ENCODE measurements at regions not wholly inside any gene's neighbourhood (a gene's known extent, or its start where the extent isn't known, plus 50 kb on each side); places are given as distances from the start of the nearest gene placed in this dataset.

DNA sequence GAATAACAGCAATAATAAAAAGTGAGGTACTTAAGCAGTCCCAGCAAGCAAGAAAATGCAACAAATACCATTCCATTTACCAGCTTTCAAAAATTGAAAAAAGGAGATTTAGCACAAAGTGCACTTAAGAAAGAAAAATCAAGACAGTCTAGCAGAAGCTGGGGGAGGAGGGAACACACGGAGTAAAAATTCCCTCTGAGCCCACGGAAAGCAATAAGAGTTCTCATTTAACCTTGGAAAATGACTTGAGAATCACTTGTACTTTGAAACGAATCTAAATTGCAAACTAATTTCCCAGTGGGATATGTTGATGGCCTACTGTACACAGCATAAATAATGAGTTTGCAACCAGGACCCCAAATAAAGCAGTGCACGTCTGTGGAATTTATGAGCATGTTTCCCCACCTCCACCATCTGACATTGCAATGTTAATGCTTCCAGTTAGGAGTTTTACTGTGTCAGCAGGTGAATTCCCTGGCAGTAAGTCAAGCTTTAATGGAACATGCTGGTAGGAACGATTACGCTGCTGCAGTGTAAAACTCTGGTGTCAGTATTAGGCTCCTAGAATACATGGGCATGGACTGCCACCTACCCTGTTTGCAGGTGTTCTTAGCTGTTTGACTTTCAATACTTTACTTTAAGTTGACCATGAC lies 386.8 kb downstream of the HDGFL1 start:
- TF ChIP-seq CTCF (conservative IDR thresholded peaks at IDR 0.05; ENCODE audit: low read length) (no peak), EZH2phosphoT487 (IDR thresholded peaks at IDR 0.05; ENCODE audit: borderline replicate concordance) (no peak)
- H3K4me2 ChIP-seq (ENCODE audit: low read depth, low read length, poor library complexity, severe bottlenecking), result no peak overlapping the region
- peak overlapping the region; percentile 16; the same call in 1 of the 2 replicates for H2AFZ ChIP-seq (ENCODE audit: low read length)
- no peak overlapping the region for H3K9ac ChIP-seq (ENCODE audit: low read depth, low read length, poor library complexity, severe bottlenecking)
- no peaks in the 10 kb centered on the region for H4K20me1 ChIP-seq (ENCODE audit: insufficient read depth, low read length, poor library complexity, severe bottlenecking)
- peaks cover 16% of the 10 kb centered on the region for H3K4me1 ChIP-seq (ENCODE audit: insufficient read depth, low read length, poor library complexity, severe bottlenecking)
- no peaks in the 10 kb centered on the region for H3F3A ChIP-seq (ENCODE audit: low read depth)
- no peaks in the 10 kb centered on the region for H3K9me3 ChIP-seq (ENCODE audit: insufficient read depth, low read depth, low read length)
- no peaks in the 10 kb centered on the region for H3K27me3 ChIP-seq (ENCODE audit: insufficient read depth, low read length, poor library complexity, severe bottlenecking)
- H3K36me3 ChIP-seq (ENCODE audit: insufficient read depth, low read length), result no peaks in the 10 kb centered on the region
- H3K9me2 ChIP-seq (replicated peaks; ENCODE audit: low read depth, low read length), result no peaks in the 10 kb centered on the region
- no peaks in the 10 kb centered on the region for H3K79me2 ChIP-seq (ENCODE audit: insufficient read depth, low read length)
- H3K4me3 ChIP-seq (ENCODE audit: low read length, poor library complexity, severe bottlenecking), result no peak overlapping the region

DNA sequence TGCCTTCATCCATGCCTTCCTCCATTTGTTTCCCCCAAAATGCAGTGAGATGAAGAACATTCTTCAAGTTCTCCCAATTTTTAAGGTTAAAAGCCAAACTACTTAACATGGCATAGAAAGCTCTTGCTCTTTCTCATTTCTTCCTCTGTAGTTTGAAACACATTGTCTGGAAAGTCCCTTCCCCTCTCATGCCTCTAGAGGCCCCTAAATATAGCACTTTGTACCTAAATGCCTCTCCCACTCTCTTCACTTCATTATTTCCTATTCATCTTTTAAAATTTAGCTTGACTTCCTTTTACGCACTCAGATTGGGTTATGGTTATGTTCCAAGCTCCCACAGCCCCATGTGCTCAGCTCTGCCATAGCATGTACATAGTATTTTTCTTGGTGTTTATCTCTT lies 389.3 kb downstream of the HDGFL1 start:
- no peak overlapping the region for H3K4me2 ChIP-seq (ENCODE audit: low read depth, low read length, poor library complexity, severe bottlenecking)
- no peaks in the 10 kb centered on the region for H3F3A ChIP-seq (ENCODE audit: low read depth)
- no peak overlapping the region for H3K4me3 ChIP-seq (ENCODE audit: low read length, poor library complexity, severe bottlenecking)
- no peaks in the 10 kb centered on the region for H3K79me2 ChIP-seq (ENCODE audit: insufficient read depth, low read length)
- no peaks in the 10 kb centered on the region for H3K9me3 ChIP-seq (ENCODE audit: insufficient read depth, low read depth, low read length)
- H4K20me1 ChIP-seq (ENCODE audit: insufficient read depth, low read length, poor library complexity, severe bottlenecking), result no peaks in the 10 kb centered on the region
- H3K36me3 ChIP-seq (ENCODE audit: insufficient read depth, low read length), result no peaks in the 10 kb centered on the region
- no peaks in the 10 kb centered on the region for H3K9me2 ChIP-seq (replicated peaks; ENCODE audit: low read depth, low read length)
- H3K27me3 ChIP-seq (ENCODE audit: insufficient read depth, low read length, poor library complexity, severe bottlenecking), result no peaks in the 10 kb centered on the region
- H3K9ac ChIP-seq (ENCODE audit: low read depth, low read length, poor library complexity, severe bottlenecking), result no peak overlapping the region
- no peak overlapping the region for H2AFZ ChIP-seq (ENCODE audit: low read length)
- TF ChIP-seq CTCF (conservative IDR thresholded peaks at IDR 0.05; ENCODE audit: low read length), result 0 out of 2 replicates have a peak, but pooled peaks have one; percentile 26
- TF ChIP-seq EZH2phosphoT487 (IDR thresholded peaks at IDR 0.05; ENCODE audit: borderline replicate concordance), result no peak
- H3K4me1 ChIP-seq (ENCODE audit: insufficient read depth, low read length, poor library complexity, severe bottlenecking), result peaks cover 13% of the 10 kb centered on the region

DNA sequence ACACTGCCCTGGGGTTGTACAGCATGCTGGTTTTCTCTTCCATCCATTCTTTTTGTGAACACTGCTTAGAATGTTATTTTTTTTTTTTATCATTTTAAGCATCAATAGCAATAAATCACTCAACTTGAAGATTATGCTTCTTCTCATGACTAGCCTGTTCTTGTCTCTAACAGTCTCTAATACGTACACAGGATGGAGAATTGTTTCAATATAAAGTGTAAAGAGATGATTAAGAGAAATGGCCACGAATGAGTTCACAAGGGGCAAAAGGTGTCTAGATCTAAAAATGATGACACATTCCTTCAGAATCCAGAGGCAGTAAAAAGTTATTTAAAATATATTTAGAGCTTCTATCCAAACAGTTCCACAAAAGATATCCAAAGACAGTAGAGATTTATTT lies 390.2 kb downstream of the HDGFL1 start:
- H3K9me2 ChIP-seq (replicated peaks; ENCODE audit: low read depth, low read length), result no peaks in the 10 kb centered on the region
- no peaks in the 10 kb centered on the region for H3K79me2 ChIP-seq (ENCODE audit: insufficient read depth, low read length)
- H3K27me3 ChIP-seq (ENCODE audit: insufficient read depth, low read length, poor library complexity, severe bottlenecking), result no peaks in the 10 kb centered on the region
- H3K4me1 ChIP-seq (ENCODE audit: insufficient read depth, low read length, poor library complexity, severe bottlenecking), result peaks cover 14% of the 10 kb centered on the region
- H4K20me1 ChIP-seq (ENCODE audit: insufficient read depth, low read length, poor library complexity, severe bottlenecking), result no peaks in the 10 kb centered on the region
- no peaks in the 10 kb centered on the region for H3K9me3 ChIP-seq (ENCODE audit: insufficient read depth, low read depth, low read length)
- no peak overlapping the region for H3K9ac ChIP-seq (ENCODE audit: low read depth, low read length, poor library complexity, severe bottlenecking)
- H3K4me3 ChIP-seq (ENCODE audit: low read length, poor library complexity, severe bottlenecking), result no peak overlapping the region
- H3F3A ChIP-seq (ENCODE audit: low read depth), result no peaks in the 10 kb centered on the region
- no peaks in the 10 kb centered on the region for H3K36me3 ChIP-seq (ENCODE audit: insufficient read depth, low read length)
- H3K4me2 ChIP-seq (ENCODE audit: low read depth, low read length, poor library complexity, severe bottlenecking), result no peak overlapping the region
- TF ChIP-seq EZH2phosphoT487 (IDR thresholded peaks at IDR 0.05; ENCODE audit: borderline replicate concordance) (no peak), CTCF (conservative IDR thresholded peaks at IDR 0.05; ENCODE audit: low read length) (no peak)
- no peak overlapping the region for H2AFZ ChIP-seq (ENCODE audit: low read length)

All from Loucy (cell line).